Adipocyte (in vitro differentiated cells): ENCODE measurements at regions not wholly inside any gene's neighbourhood (a gene's known extent, or its start where the extent isn't known, plus 50 kb on each side); places are given as distances from the start of the nearest gene placed in this dataset.
"Not testable (repeated sequence)": the region's sequence is repeated elsewhere in the genome, so short reads cannot be mapped to it uniquely, and the experiment has no call there.

ENCODE experiments used
- DNase-seq: peaks from one replicate; pipeline ENCODE4 v3.0.0-alpha.2; 2015; ENCODE audit warnings: low read depth
- H3K27me3 ChIP-seq: replicated peaks from 2 replicates; pipeline ENCODE4 v1.7.0; 2013; ENCODE audit warnings: mild to moderate bottlenecking, low read length, moderate library complexity; ENCODE audit not compliant: control insufficient read depth, insufficient read depth
- H3K36me3 ChIP-seq: 2 replicates; pipeline ENCODE4 v1.7.0; 2013; ENCODE audit warnings: low read length, mild to moderate bottlenecking, moderate library complexity; ENCODE audit not compliant: control insufficient read depth, insufficient read depth, severe bottlenecking
- H3K4me1 ChIP-seq: 2 replicates; pipeline ENCODE4 v1.7.0; 2013; ENCODE audit warnings: mild to moderate bottlenecking, low read length, moderate library complexity; ENCODE audit not compliant: control insufficient read depth, insufficient read depth
- H3K4me3 ChIP-seq: 2 replicates; pipeline ENCODE4 v1.7.0; 2013; ENCODE audit warnings: mild to moderate bottlenecking, low read length, moderate library complexity
- H3K9ac ChIP-seq: 2 replicates; pipeline ENCODE4 v1.7.0; 2013; ENCODE audit warnings: mild to moderate bottlenecking, low read length, moderate library complexity
- H3K9me3 ChIP-seq: 2 replicates; pipeline ENCODE4 v1.7.0; 2013; ENCODE audit warnings: mild to moderate bottlenecking, low read length, moderate library complexity; ENCODE audit not compliant: control insufficient read depth

- not testable (repeated sequence) for H3K4me1 ChIP-seq, DNase-seq, H3K4me3 ChIP-seq, H3K36me3 ChIP-seq, H3K9ac ChIP-seq, H3K9me3 ChIP-seq, H3K27me3 ChIP-seq
Observed at GRCh38 chr16:13739621-13740373, 180.2 kb upstream of the ERCC4 start.

- Histone ChIP-seq H3K27me3 (no peaks in the 10 kb centered on the region), H3K4me3 (no peak overlapping the region), H3K36me3 (no peaks in the 10 kb centered on the region), H3K4me1 (no peaks in the 10 kb centered on the region), H3K9me3 (peaks cover 3% of the 10 kb centered on the region), H3K9ac (no peak overlapping the region)
- no peak for DNase-seq
Observed at GRCh38 chr16:13742928-13743327, 177.0 kb upstream of the ERCC4 start.

DNA sequence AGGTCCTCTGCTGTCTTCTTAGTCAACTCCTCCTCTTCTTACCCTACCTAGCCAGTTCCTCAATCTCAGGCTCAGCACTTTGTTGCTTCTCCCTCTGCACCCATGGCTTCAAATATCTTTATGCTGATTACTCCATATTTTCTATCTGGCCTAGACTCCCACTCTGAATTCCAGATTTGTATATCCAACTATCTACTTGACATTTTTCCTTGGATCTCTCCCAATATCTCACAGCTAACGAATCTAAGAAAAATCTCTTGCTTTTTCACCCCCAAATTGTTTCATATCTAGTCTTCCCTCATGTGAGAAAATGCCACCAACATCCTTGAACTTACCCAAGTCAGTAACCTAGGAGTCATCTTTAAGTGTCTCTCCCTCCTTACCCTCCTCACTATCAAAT is 176.4 kb upstream of the ERCC4 start:
- no peak for DNase-seq
- Histone ChIP-seq H3K4me3 (no peak overlapping the region), H3K9me3 (peaks cover 3% of the 10 kb centered on the region), H3K27me3 (no peaks in the 10 kb centered on the region), H3K4me1 (no peaks in the 10 kb centered on the region), H3K36me3 (no peaks in the 10 kb centered on the region), H3K9ac (no peak overlapping the region)

DNA sequence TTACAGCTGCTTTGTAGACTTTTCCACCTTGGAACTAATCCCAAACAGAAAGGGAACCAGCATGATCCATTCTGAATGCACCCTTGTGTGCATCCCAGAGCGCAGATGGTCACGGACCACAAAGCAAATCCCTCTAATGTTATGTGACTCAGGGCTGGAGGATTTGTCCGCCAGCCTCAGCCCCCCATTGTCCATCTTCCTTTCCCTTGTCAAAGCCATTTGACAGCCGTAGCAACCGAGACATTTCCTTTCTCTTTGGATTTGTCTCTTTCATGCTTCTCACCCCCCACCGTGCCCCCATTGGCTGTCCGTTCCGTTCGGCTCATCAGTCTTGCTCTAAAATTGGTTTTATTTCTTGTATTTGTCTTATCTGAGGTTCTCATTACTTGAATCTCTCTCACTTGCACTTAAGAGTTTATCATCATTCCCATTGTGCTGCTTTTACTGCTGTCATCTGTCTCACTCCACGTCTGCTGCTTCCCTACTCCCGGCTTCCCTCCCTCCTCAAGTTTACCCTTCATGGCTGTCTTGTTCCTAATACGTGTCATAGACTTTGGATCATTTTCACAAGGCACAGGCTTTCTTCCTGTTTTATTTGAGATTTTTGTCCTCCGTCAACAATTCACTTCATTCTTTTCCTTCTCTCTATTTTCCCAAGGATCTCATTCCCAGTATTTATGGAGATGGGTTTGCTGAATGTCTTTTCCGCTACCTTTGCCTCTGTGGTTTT is 163.4 kb upstream of the ERCC4 start:
- H3K9ac ChIP-seq: no peak overlapping the region
- no peak for DNase-seq
- no peak overlapping the region for H3K4me3 ChIP-seq
- no peaks in the 10 kb centered on the region for H3K4me1 ChIP-seq
- no peaks in the 10 kb centered on the region for H3K36me3 ChIP-seq
- no peaks in the 10 kb centered on the region for H3K27me3 ChIP-seq
- H3K9me3 ChIP-seq: peaks cover 3% of the 10 kb centered on the region

DNA sequence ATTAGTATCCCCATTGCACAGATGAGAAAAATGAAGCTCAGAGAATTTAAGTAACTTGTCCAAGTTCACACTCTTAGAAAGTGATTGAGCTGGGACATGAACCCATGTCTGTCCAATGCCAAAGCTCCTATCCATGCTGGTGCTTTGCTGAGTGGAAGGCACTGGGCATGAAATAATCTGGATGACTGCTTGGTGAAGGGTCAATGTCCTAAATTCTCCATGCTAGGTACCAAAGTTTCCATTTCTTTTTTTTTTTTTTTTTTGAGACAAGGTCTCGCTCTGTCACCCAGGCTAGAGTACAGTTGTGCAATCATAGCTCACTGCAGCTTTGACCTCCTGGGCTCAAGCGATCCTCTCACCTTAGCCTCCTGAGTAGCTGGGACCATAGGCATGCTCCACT is 153.6 kb upstream of the ERCC4 start:
- Histone ChIP-seq H3K36me3 (no peaks in the 10 kb centered on the region), H3K4me3 (no peak overlapping the region), H3K9me3 (no peaks in the 10 kb centered on the region), H3K27me3 (peaks cover 6% of the 10 kb centered on the region), H3K4me1 (no peaks in the 10 kb centered on the region), H3K9ac (no peak overlapping the region)
- DNase-seq: no peak

GRCh38 chr16:13767215-13767614 is 152.7 kb upstream of the ERCC4 start:
- Histone ChIP-seq H3K4me1 (no peaks in the 10 kb centered on the region), H3K4me3 (no peak overlapping the region), H3K27me3 (peaks cover 6% of the 10 kb centered on the region), H3K36me3 (no peaks in the 10 kb centered on the region), H3K9me3 (no peaks in the 10 kb centered on the region), H3K9ac (no peak overlapping the region)
- no peak for DNase-seq

DNA sequence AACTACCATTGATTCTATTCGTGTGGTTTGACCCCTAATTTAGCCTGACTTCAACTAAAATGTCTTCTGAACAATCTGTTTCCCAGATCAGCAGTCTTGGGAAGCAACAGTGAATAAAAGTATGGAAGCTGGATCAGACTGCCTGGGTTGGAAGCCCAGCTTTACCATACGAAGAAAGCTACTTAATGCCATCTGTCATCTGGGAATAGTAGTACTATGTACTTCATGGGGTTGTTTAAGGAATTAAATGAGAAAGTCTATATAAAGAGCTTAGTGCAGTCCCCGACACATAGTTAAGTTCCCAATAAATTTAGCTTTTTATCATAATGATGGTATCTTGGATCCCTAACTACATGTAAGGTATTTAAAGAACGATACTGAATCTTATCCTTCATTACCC is 151.5 kb upstream of the ERCC4 start:
- no peak for DNase-seq
- H3K9me3 ChIP-seq: no peaks in the 10 kb centered on the region
- peaks cover 6% of the 10 kb centered on the region for H3K27me3 ChIP-seq
- no peaks in the 10 kb centered on the region for H3K36me3 ChIP-seq
- no peak overlapping the region for H3K4me3 ChIP-seq
- no peak overlapping the region for H3K9ac ChIP-seq
- H3K4me1 ChIP-seq: no peaks in the 10 kb centered on the region

- H3K4me1 ChIP-seq: no peaks in the 10 kb centered on the region
- DNase-seq: no peak
- H3K36me3 ChIP-seq: no peaks in the 10 kb centered on the region
Observed at GRCh38 chr16:13770436-13770835, 149.5 kb upstream of the ERCC4 start.

DNA sequence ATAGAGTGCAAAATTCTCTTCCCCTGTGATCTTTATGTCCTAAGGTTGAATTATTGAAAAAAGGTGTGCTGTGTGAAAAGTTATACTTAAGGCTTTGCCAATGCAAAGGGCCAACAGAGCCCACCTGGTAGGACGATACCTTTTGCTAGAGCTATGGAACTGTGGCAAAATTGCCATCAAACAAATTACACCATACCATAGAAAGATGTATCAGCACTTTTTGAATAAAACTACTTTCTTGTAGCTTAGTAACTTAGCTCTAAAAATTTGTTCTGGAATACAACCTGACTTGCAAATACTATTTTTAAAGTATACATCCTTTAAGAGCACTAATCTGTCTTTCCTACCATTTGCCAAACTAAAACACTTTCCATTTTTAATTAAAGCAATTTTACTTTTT is 147.2 kb upstream of the ERCC4 start:
- Histone ChIP-seq H3K9ac (no peak overlapping the region), H3K36me3 (no peaks in the 10 kb centered on the region), H3K27me3 (peaks cover 6% of the 10 kb centered on the region), H3K4me1 (no peaks in the 10 kb centered on the region), H3K4me3 (no peak overlapping the region), H3K9me3 (peaks cover 9% of the 10 kb centered on the region)
- no peak for DNase-seq

More at GRCh38 chr16:13770436-13770835, 149.5 kb upstream of the ERCC4 start:
- Histone ChIP-seq H3K4me3 (no peak overlapping the region), H3K9ac (no peak overlapping the region), H3K27me3 (peaks cover 6% of the 10 kb centered on the region), H3K9me3 (peaks cover under 1% of the 10 kb centered on the region)

DNA sequence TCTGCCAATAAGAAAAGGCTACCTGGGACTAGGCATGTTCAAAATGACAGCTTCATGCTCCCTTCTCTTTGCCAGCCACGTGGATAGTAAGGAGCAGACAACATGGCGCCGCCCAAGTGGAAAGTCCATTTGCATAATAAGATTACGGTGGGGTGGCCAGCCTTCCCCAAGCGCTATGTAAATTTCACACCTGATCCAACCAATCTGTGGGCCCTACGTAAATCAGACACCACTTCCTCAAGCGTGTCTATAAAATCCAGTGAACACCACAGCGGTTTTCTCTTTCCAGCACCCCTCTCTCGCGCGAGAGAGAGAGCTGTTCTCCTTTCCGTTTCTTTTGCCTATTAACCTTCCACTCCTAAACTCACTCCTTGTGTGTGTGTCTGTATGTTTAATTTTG is 140.3 kb upstream of the ERCC4 start:
- peaks cover 11% of the 10 kb centered on the region for H3K9me3 ChIP-seq
- no peak overlapping the region for H3K9ac ChIP-seq
- no peaks in the 10 kb centered on the region for H3K27me3 ChIP-seq
- no peak for DNase-seq
- H3K4me3 ChIP-seq: no peak overlapping the region
- H3K36me3 ChIP-seq: no peaks in the 10 kb centered on the region
- H3K4me1 ChIP-seq: no peaks in the 10 kb centered on the region

GRCh38 chr16:13780406-13781168 is 139.4 kb upstream of the ERCC4 start:
- DNase-seq: no peak
- Histone ChIP-seq H3K36me3 (no peaks in the 10 kb centered on the region), H3K9me3 (peaks cover 9% of the 10 kb centered on the region), H3K4me3 (no peak overlapping the region), H3K4me1 (no peaks in the 10 kb centered on the region), H3K27me3 (no peaks in the 10 kb centered on the region), H3K9ac (no peak overlapping the region)
